ENCODE measurements at regions not wholly inside any gene's neighbourhood (a gene's known extent, or its start where the extent isn't known, plus 50 kb on each side); places are given as distances from the start of the nearest gene placed in this dataset.

GRCh38 chr5:142222866-142223558 lies 101.8 kb downstream of the SPRY4 start:
- Histone ChIP-seq H3K4me3 (no peak overlapping the region), H4K20me1 (ENCODE audit: insufficient read depth, poor library complexity, severe bottlenecking) (no peaks in the 10 kb centered on the region), H3K27me3 (peaks cover 3% of the 10 kb centered on the region), H3K27ac (no peak overlapping the region), H3K9me2 (replicated peaks; ENCODE audit: insufficient read depth) (no peaks in the 10 kb centered on the region), H3K79me2 (no peaks in the 10 kb centered on the region), H3K9me3 (ENCODE audit: low read depth) (no peaks in the 10 kb centered on the region), H2AFZ (no peak overlapping the region), H3K36me3 (replicated peaks; ENCODE audit: insufficient read depth, low read depth) (no peaks in the 10 kb centered on the region), H3K4me2 (no peak overlapping the region), H3K4me1 (ENCODE audit: insufficient read depth) (peaks cover 13% of the 10 kb centered on the region)
- no peak for TF ChIP-seq EZH2 (IDR thresholded peaks at IDR 0.05; ENCODE audit: borderline replicate concordance)
- TF ChIP-seq, protein P1, sequence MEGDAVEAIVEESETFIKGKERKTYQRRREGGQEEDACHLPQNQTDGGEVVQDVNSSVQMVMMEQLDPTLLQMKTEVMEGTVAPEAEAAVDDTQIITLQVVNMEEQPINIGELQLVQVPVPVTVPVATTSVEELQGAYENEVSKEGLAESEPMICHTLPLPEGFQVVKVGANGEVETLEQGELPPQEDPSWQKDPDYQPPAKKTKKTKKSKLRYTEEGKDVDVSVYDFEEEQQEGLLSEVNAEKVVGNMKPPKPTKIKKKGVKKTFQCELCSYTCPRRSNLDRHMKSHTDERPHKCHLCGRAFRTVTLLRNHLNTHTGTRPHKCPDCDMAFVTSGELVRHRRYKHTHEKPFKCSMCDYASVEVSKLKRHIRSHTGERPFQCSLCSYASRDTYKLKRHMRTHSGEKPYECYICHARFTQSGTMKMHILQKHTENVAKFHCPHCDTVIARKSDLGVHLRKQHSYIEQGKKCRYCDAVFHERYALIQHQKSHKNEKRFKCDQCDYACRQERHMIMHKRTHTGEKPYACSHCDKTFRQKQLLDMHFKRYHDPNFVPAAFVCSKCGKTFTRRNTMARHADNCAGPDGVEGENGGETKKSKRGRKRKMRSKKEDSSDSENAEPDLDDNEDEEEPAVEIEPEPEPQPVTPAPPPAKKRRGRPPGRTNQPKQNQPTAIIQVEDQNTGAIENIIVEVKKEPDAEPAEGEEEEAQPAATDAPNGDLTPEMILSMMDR (IDR thresholded peaks at IDR 0.05; ENCODE audit: poor library complexity), result no peak
- no peak for TF ChIP-seq EZH2phosphoT487 (IDR thresholded peaks at IDR 0.05; ENCODE audit: low read depth, severe bottlenecking, unreplicated experiment)
- no peak for DNase-seq (ENCODE audit: low spot score)
- 86% methylated on average over 12 of the region's 12 CpGs for WGBS (ENCODE audit: low lambda C conversion rate, missing lambda C conversion rate)

DNA sequence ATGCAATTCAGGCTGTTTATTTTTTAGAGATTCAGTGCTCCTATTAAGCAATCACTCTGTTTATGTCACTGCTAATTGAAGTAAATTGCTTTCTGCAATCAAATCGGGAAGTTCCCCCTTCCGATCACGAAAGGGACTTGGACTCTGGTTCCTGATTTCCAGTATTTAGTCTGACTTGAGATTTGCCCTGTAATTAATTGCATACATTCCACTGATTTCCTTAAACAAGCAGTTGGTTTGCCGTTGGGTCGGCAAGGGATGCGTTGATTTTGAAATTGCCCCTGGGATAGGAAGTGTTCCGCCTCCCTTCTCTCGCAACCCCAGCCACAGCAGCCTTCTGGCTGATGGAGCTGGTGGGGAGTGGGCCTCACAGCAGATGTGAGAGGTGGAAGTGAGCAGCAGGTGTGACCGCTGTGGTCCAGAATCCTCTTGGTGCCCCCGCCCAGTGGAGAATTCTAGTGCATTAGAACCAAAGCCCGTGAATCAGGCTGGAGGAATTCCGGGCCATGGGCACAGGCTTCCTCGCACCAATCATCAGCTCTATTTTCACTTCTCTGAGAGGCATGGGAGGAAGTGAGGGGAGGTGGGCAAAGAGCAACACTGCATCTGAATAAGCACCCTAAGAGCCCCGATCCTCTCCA lies 102.5 kb downstream of the SPRY4 start:
- H3K36me3 ChIP-seq (replicated peaks; ENCODE audit: insufficient read depth, low read depth), result no peaks in the 10 kb centered on the region
- no peaks in the 10 kb centered on the region for H4K20me1 ChIP-seq (ENCODE audit: insufficient read depth, poor library complexity, severe bottlenecking)
- peaks cover 13% of the 10 kb centered on the region for H3K4me1 ChIP-seq (ENCODE audit: insufficient read depth)
- WGBS (ENCODE audit: low lambda C conversion rate, missing lambda C conversion rate), result 61% methylated on average over 14 of the region's 14 CpGs
- H3K9me2 ChIP-seq (replicated peaks; ENCODE audit: insufficient read depth), result no peaks in the 10 kb centered on the region
- H3K79me2 ChIP-seq, result no peaks in the 10 kb centered on the region
- no peak overlapping the region for H3K4me2 ChIP-seq
- no peak overlapping the region for H3K27ac ChIP-seq
- TF ChIP-seq, protein P1 (IDR thresholded peaks at IDR 0.05; ENCODE audit: poor library complexity), result no peak
- no peak for TF ChIP-seq EZH2 (IDR thresholded peaks at IDR 0.05; ENCODE audit: borderline replicate concordance)
- no peak for TF ChIP-seq EZH2phosphoT487 (IDR thresholded peaks at IDR 0.05; ENCODE audit: low read depth, severe bottlenecking, unreplicated experiment)
- H3K9me3 ChIP-seq (ENCODE audit: low read depth), result no peaks in the 10 kb centered on the region
- no peak overlapping the region for H2AFZ ChIP-seq
- no peak overlapping the region for H3K4me3 ChIP-seq
- DNase-seq (ENCODE audit: low spot score), result no peak
- H3K27me3 ChIP-seq, result peaks cover 3% of the 10 kb centered on the region

DNA sequence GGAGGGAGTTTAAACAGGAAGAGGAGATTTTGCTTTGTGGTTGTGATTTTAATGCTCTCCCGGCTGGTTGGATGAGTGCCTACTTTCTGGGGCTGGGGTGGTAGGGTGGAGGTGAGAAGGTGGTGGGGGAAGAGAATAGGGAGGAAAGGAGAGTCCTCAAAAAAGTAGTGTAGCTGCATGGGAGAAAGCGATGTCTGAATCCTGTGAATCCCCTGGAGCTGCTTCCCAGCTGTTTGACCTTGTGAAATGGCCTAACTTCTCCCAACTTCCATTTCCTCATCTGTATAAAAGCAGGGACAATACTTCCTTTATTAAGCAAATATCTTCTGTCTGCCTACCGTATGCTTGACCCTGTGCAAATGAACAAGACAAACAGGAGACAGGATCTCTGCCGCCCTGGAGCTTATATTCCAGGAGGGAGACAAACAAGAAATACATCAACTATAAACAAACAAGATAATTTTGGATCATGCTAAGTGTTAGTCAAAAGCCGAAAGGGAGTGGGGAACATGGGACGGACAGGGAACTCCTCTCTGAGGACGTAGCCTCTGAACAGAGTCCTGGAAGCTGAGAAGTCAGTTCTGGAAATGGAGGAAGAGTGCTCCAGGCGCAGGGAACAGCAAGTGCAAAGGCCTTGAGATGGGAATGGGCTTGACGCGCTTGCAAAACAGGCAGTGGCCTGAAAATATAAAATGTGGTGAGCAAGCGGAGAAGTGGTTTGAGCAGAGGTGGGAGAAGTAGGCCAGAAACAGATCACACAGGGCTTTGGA lies 103.5 kb downstream of the SPRY4 start:
- WGBS (ENCODE audit: low lambda C conversion rate, missing lambda C conversion rate), result 65% methylated on average over 11 of the region's 11 CpGs
- no peak overlapping the region for H3K4me2 ChIP-seq
- no peak overlapping the region for H3K27ac ChIP-seq
- no peaks in the 10 kb centered on the region for H3K79me2 ChIP-seq
- H3K4me3 ChIP-seq, result no peak overlapping the region
- TF ChIP-seq, protein P1 (IDR thresholded peaks at IDR 0.05; ENCODE audit: poor library complexity), result no peak
- TF ChIP-seq EZH2phosphoT487 (IDR thresholded peaks at IDR 0.05; ENCODE audit: low read depth, severe bottlenecking, unreplicated experiment), result no peak
- TF ChIP-seq EZH2 (IDR thresholded peaks at IDR 0.05; ENCODE audit: borderline replicate concordance), result no peak
- DNase-seq (ENCODE audit: low spot score), result no peak
- H3K9me2 ChIP-seq (replicated peaks; ENCODE audit: insufficient read depth), result no peaks in the 10 kb centered on the region
- H2AFZ ChIP-seq, result no peak overlapping the region
- H4K20me1 ChIP-seq (ENCODE audit: insufficient read depth, poor library complexity, severe bottlenecking), result no peaks in the 10 kb centered on the region
- no peaks in the 10 kb centered on the region for H3K9me3 ChIP-seq (ENCODE audit: low read depth)
- H3K36me3 ChIP-seq (replicated peaks; ENCODE audit: insufficient read depth, low read depth), result no peaks in the 10 kb centered on the region
- H3K4me1 ChIP-seq (ENCODE audit: insufficient read depth), result peaks cover 18% of the 10 kb centered on the region
- H3K27me3 ChIP-seq, result peaks cover 3% of the 10 kb centered on the region
